22Rv1 (cell line): ENCODE measurements at regions not wholly inside any gene's neighbourhood (a gene's known extent, or its start where the extent isn't known, plus 50 kb on each side); places are given as distances from the start of the nearest gene placed in this dataset.

Source experiments
- CTCF ChIP-seq: fragments of 450-650 bp; IDR thresholded peaks from 2 replicates; pipeline ENCODE4 v1.5.1; 2017; ENCODE audit warnings: mild to moderate bottlenecking
- ZFX ChIP-seq: fragments of 450-650 bp; IDR thresholded peaks from 2 replicates; pipeline ENCODE4 v1.6.1; 2017; ENCODE audit warnings: antibody characterized with exemption, borderline replicate concordance

DNA sequence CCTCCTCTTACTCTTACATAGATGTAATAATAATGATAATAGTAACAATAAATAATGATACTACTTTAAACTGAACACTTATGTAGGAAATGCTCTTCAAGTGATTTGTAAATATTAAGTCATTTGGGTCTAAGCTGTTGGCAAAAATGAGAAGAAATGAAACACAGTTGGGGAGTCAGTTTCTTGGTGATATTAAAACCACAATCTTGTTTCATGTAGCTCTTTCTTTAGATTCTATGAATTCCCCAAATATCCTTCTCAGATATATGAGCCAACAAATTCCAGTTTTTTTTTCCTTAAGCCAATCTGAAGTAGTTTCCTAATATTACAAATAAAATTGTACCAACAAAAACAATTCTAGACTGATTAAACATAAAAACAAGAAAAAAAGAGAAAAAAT lies 1115.6 kb upstream of the CNTN5 start:
- TF ChIP-seq CTCF = no peak
- no peak for TF ChIP-seq ZFX
